DMS53 (cell line): ENCODE measurements at regions not wholly inside any gene's neighbourhood (a gene's known extent, or its start where the extent isn't known, plus 50 kb on each side); places are given as distances from the start of the nearest gene placed in this dataset.

Experiments
- DNase-seq: peaks from one replicate; lab custom pipeline; 2025; lab: John Stamatoyannopoulos, UW

DNA sequence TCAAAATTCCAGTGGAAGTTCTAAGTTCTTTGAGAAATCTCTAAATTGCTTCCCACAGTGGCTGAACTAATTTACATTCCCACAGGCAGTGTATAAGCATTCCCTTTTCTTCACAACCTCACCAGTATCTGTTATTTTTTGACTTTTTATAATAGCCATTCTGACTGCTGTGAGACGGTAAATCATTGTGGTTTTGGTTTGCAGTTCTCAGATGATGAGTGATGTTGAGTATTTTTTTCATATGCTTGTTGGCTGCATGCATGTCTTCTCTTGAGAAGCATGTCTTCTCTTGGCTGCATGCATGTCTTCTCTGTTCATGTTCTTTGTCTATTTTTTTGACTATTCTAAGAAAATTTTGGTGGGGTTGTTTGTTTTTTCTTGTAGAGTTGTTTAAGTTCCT is 499.6 kb upstream of the CCDC54 start:
- DNase-seq: no peak

DNA sequence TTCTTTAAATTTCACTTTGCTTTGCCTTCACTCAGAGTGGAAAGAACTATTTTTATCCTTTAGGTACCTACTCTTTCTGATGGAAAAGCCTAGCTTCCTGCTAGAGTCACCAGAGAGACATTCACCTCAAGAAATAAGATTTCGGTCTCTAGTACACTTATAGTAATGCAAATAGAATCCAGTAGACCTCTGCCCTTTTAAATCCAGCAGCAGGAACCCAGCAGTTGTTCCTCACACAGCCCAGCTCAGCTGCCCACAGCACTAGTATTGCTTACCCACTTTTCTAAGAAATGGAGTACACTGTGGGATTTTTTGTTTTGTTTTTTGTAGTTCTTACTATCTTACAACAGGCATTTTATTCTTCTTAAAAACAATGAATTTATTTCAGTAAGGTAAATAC is 497.0 kb upstream of the CCDC54 start:
- DNase-seq: no peak

DNA sequence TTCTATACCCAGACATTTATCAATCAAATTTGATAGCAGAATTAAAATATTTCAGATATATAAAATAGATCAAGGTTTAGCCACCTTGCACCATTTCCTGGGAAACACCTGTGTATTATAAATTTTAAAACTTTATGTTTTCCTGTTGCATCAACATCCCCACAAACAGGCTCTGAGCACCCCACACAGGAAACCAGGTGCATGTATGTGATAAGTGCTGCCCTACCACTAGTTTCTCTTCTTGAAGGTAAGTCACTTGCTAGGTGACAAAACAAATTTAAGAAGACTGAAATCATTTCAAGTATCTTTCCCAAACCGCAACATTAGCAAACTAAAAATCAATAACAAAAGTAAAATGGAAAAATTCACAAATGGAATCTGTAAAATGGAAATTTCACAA is 496.1 kb upstream of the CCDC54 start:
- no peak for DNase-seq

DNA sequence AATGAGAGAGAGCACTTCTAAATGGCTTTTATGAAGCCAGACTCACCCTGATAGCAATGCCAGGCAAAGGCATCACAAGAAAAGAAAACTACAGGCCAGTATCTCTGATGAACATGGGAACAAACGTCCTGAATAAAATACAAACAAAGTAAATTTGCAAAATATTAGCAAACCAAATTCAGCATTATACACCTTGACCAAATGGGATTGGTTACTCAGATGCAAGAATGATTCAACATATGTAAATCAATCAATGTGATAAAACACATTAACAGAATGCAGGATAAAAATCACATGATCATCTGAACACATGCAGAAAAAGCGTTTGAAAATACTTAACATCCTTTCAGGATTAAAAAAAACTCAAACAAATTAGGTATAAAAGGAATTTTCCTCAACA is 494.9 kb upstream of the CCDC54 start:
- no peak for DNase-seq

DNA sequence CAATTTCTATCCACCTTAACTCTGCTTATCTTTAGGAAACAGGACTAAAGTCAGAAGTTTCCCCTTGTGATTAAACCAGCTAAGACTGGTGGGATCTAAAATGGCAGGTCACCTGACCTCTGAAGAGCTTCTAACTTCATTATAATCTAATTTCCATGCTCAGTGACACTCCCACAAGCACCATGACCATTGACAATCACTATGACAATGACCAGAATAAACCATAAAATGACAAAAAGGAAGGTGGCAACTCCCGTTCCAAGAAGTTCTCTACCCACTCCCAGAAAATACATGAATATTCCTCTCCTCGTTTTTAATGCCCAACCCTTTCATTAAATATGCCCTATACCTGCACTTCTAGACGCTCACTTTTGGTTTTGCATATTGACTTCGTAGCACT is 471.2 kb upstream of the CCDC54 start:
- DNase-seq: no peak

DNA sequence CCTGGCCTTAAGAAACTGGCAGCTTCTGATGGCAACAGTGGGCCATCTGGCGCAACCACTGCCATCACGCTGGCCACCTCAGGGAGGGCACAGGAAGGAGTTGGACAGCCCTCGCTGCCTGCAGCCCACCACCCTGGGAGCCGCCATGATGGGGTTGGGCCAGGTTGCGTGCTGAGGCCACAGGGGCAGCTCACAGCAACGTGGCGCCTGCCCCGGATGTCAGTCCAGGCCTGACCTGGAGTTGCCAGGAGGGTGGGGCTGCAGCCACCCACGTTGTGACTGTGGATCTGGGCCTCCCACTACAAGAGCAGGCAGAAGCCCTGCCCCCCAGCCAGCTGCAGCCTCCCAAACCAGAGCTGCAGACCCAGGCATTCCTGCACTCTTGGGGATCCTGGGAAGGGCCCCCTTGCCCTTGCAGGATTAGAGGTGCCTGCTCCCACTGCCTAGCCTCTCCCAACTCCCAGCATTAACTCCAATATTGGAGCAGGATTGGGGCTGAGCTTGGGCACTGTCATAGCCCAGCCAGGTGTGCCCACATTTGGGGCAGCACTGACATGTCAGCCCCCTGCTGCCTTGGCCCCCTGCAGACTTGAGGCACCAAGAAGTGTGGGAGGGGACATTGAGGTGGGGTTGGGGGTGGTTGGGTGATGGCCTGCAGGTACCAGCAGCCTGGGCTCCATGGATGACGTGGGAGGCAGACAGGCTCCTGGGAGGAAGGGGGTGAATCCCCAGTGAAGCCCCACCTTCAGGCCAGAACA is 468.9 kb upstream of the CCDC54 start:
- DNase-seq: no peak

DNA sequence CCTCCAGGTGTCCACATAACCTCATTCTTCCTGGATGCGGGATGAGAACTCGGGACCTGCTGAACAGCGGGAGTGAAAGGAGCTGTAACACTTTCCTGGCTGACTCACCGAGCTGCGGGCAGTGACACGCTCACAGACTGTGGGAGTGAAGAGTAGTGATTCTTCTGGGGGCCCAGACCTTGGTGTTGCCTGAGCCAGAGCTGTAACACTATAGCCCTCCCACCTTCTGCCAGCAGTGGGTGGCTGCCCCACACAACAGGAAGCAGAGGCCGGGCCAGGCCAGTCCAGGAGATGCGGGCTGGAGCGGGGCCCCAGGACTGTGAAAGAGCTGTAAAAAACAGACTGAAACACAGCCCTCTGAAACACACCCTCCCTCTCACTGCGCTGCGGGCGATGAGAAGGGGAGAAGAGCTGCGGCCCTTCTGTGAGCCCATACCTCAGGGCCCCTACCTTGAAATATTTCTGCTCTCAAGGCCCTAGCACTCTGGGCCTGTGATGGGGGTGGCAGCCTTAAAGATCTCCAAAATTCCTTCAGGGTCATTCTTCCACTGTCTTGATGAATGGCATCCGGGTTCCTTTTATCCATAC is 464.0 kb upstream of the CCDC54 start:
- DNase-seq: no peak

DNA sequence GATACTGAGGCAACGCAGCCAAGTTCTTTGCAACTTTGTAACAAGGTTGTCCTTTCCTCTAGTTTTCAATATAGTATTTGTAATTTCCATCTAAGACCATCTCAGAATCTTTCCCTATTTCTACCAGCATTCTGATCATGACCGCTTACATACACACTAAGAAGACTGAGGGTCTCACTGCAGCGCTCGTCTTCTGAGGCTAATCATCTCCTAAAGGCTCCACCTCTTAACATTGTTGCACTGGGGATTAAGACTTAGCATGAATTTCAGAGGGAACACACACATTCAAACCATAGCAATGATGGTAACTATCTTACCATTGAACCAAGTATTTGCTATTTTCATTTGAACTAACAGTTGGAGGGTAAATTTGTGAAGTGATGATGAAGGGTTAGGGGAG is 463.3 kb upstream of the CCDC54 start:
- no peak for DNase-seq

DNA sequence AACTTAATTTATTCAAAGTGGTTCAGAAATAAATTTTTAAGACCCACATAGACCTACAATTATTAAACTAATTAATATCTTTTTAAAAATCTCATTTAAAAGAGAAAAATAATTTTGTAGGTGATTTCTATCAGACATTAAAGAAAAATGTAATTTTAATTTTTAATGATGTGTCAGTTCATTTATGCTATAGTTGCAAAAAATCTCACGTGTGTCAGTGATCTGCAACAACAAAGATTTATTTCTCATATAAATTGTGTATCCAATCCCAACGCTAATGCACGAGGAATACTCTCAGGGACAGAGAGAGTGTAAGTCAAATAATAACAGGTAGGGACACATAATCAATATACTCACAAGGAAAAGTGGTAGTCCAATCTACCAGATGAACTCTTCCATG is 456.6 kb upstream of the CCDC54 start:
- DNase-seq: no peak

DNA sequence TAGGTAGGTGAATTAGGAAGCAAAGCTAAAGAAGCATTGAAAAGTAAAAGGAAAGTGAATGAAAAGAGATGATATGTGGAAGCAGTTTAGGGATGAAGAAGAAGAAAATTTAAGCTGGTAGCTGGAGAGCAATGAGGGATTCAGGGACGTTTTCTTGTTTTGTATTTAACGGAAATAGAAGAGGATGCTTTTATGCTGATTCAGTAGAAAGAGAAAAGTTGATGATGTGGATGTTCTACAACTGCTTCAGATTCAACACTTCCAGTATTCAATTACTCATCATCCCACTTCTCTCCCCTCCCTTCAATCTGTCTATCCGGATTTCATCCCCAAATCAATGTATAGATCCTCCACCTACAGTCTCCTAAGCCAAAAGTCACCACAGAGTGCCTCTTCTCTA is 448.2 kb upstream of the CCDC54 start:
- no peak for DNase-seq

DNA sequence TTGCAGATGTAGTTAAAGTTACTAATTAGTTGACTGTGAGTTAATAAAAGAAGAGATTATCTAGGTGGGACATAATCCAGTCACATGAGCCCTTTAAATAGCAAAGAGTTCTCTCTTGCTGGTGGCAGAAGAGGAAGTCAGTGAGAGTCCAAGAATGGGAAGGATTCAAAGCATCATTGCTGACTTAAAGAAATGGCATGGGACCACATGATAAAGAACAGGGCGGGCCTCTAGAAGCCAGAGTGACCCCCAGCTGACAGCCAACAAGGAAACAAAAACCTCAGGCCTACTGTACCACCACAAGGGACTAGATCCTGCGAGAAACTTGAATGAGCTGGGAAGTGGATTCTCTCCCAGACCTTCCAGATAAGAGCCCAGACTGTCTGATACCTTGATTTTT is 447.2 kb upstream of the CCDC54 start:
- DNase-seq: no peak

DNA sequence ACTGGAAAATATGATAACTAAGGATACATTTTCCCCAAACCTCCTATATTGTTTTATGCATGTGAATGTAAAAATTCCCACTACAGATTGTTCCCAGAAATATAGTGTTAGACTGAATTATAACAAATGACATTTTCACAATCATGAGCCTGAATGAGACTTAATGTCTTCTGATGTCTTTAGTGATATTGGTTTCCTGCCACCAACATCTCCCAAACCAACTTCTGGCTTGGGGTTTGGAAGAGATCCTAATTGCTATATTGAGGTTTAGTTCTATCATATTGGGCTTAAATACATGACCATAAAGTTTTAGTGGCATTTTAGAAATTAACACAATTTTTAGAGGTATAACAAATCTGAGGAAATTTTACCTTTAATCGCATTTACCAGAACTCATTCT is 445.3 kb upstream of the CCDC54 start:
- no peak for DNase-seq

DNA sequence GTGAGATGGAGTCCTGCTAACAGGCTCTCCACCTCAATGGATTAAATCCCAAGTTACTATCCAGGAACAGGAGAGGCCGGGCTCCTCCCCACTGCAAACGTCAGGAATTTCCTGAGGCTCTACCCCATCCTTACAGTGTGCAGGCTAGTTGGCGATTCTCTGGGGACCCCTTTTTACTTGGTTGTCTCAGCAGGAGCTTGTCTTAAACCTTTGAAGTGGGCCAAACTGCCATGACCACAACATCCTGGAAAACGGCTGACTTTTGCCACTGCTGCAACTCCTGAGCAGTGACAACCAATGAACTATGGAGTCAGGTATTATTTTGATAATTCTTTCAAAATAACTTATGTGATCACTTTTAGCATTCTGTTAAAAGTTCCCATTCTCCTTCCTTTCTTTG is 440.9 kb upstream of the CCDC54 start:
- DNase-seq: no peak

DNA sequence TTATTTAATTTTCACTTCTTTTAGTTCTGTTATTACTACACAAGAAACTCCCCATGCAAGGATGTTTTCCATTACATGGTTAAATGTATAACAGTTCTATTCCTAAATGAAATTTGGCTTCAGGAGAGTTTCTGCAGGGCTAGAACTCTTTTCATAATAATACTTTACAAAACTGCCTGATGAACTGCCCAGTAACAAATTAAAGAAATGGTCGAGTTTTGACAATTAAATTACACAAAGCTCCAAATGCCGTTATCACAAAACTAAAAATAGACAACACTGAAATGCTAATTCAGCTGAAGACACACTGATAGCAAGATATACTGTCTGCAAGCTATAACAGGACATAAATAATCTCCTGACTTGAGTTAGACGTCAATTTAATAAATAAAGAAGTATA is 435.2 kb upstream of the CCDC54 start:
- no peak for DNase-seq

DNA sequence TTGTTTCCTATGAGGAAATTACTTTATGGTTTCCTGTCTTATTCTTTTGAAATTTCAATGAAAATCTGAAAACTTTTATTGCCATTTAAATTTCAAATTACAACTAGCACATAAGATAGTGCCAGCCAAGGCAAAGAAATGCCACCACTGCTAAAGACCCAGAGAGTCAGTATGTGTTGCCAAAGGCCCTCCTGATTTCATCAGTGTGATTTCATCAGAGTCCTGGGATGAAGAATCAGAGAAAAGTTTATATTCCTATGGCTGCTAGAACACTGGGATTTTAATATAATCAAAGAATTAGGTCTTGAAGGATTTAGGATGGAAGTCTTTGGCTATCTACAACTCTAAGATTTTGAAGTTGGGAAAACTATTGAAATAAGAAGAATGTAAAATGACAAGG is 434.2 kb upstream of the CCDC54 start:
- DNase-seq: no peak

DNA sequence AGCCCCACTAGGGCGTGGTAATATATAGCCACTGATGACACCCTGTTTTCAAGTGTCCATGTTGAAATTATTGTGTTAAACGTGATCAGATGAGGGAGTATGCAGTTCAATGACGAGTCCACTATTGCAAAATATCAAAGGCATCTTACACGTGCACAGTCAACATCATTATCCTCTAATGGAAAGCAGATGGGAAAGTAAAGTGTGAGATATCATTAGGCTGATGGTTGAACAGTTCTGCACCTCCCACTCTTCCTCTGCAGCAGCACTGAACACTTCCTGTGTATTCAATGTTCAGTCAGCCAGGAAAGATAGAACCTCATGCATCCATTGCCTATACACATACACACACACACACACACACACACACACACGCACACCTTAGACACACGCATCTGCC is 431.8 kb upstream of the CCDC54 start:
- DNase-seq: peak; percentile 1

DNA sequence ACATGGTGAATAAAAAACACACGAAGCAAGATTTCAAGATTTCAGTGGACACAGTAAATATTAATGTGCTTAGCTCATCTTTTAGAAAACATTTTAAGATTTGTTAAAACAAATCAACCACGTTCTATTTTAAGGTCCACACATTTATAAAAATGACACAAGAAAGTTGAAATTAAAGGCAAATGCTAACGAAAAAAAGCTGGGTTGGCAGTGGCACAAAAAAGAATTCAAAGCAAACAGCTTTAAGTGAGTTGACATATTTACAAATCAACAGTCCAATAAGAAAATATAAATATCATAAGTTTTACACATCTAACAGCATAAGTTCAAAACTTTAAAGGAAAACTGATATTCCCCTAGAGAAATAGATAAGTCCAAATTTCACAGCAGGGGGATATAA is 430.4 kb upstream of the CCDC54 start:
- no peak for DNase-seq

DNA sequence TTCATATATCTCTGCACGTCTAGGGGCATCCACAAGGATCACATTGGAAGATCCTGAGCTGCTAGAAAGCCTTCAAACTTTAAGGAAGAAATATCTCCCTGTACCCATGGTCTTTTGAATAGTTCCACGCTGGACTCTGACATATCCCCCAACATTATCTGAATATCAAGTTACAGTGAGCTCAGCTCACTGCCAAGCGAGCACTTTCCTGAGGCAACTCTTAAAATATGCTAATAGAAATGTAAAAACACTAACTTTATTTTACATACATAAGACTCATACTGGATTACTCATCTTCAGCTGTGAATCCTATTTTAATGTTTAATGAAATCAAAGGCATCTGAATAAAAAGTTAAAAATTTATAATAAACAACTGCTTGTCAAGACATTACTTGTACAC is 420.2 kb upstream of the CCDC54 start:
- no peak for DNase-seq

DNA sequence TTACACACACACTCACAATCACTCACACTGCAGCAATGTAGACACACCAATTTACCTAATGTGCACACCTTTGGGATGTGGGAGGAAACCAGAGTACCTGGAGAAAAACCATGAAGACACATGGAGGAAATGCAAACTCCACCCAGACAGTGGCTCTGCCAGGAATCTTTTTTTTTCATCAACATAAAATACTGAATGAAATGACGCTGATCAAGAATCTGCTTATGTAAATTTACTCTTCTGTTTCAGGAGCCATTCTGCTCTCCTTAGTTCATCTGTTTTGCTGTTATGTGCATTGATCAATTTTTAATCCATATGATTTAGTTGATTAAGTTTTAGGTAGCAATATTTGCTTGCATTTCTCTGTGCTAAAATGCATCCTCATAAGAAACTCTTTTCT is 414.2 kb upstream of the CCDC54 start:
- no peak for DNase-seq

DNA sequence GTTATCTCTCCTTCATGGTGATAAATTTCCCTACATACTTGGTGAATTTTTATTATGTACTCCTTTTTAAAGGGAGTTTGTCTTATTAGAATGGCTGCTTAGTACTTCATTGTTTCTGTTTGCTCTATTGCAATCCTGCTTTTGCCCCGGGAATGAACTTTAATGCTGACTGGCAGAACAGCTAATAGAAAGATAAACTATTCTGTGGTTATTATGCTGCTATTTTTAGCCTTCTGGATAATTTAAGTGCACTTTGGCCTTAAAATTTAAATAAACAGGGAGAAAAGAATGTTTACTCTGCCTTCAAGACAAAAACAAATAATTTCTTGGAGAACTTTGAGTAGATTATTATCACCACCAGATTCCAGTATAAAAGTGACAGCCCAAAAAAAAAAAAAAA is 413.8 kb upstream of the CCDC54 start:
- no peak for DNase-seq

DNA sequence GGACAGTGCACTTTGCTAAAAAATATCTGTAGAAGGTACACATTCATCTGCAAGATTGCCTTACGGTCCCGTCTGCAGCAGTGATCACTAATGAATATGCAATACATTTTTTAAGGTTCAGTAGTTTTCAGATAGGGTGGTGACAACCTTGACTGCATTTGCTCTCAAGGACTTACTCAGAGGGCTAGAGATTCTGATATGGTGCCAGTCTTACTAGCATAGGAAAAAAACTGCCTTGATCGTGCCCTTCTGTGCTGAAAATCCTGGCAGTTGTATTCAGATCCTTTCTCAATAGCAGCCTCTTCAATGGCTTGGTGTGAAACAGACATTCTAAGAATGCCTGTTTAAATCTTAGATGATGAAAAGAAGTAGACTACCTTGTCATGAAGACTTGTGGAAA is 411.9 kb upstream of the CCDC54 start:
- DNase-seq: no peak

DNA sequence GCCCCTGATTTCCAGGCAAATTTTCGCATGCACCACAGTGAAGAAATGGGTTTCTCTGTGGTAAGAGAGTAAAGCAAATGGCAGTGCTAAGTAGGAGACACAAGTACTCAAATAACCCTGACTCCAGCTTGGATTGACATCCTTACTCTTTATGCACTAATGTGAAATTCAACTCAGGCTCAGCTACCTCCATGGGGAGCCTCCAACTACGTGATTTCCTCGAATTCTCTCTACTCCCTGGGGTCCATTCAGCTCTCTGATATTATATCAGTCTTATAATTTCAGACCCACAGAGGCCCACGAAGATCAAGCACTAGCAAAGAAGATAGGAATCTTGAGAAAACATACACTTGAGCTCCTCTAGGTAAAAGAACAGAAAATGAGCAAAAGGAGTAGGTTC is 407.6 kb upstream of the CCDC54 start:
- no peak for DNase-seq

DNA sequence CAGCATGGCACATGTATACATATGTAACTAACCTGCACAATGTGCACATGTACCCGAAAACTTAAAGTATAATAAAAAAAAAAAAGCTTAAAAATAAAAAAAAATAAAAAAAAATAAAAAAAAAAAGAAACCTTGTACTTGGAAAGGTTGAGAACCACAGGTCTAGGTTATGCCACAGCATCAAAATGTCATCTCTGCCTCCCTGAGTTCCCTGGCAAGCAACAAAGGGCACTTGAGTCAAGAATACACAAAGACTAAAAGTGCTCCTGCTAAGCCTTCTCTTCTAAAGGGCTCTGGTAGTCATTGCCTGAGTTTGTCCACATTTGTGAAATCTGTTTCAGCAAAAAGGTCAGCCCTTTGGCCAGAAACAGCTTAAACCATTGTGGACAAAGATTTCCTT is 395.8 kb upstream of the CCDC54 start:
- no peak for DNase-seq

DNA sequence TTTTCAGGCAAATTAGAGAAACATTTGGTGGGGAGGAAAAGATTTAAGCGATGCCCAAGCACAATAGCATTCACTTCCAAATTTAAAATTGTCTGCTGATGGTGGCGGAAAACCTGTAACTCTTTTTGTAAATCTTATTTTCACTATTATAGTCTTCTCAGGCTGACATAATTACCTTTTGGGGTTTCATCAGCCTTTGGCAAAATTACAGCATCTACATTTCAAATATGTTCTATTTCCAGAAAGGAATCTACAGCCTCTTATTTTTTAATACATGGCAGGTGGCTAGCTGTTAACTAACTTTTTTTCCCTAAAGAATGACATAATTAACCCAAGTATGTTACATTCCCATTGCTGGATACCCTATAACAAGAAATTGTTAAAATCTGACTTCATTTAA is 391.5 kb upstream of the CCDC54 start:
- no peak for DNase-seq
